ENCODE measurements at regions not wholly inside any gene's neighbourhood (a gene's known extent, or its start where the extent isn't known, plus 50 kb on each side); places are given as distances from the start of the nearest gene placed in this dataset.

GRCh38 chr4:127304356-127304755 lies 328.4 kb upstream of the INTU start:
- DNase-seq (ENCODE audit: low read depth), result peak; percentile 70
- TF ChIP-seq CTCF (conservative IDR thresholded peaks at IDR 0.05; ENCODE audit: control insufficient read depth, insufficient read depth, low read depth, low read length), result no peak
- H3K4me3 ChIP-seq (ENCODE audit: control insufficient read depth, low read depth, low read length), result no peak overlapping the region

DNA sequence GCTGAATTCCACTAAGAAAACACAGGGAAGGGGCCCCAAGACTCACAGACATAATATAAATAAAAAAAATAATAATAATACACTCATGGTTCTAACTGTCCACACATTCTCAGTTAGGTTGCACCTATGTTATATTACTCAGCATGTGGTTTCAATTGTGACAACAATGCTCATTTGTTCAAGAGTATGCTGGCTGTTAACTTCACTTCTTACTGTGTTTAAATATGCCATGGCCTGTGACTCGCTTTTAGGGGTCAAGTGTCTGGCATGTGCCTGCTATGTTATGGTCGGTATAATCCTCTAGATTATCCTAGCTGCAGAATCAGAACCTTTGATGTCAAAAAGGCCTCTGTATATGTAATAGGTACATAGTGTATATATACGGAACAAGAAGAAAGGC lies 324.8 kb upstream of the INTU start:
- no peak overlapping the region for H3K4me3 ChIP-seq (ENCODE audit: control insufficient read depth, low read depth, low read length)
- no peak for TF ChIP-seq CTCF (conservative IDR thresholded peaks at IDR 0.05; ENCODE audit: control insufficient read depth, insufficient read depth, low read depth, low read length)
- DNase-seq (ENCODE audit: low read depth), result peak; percentile 11

DNA sequence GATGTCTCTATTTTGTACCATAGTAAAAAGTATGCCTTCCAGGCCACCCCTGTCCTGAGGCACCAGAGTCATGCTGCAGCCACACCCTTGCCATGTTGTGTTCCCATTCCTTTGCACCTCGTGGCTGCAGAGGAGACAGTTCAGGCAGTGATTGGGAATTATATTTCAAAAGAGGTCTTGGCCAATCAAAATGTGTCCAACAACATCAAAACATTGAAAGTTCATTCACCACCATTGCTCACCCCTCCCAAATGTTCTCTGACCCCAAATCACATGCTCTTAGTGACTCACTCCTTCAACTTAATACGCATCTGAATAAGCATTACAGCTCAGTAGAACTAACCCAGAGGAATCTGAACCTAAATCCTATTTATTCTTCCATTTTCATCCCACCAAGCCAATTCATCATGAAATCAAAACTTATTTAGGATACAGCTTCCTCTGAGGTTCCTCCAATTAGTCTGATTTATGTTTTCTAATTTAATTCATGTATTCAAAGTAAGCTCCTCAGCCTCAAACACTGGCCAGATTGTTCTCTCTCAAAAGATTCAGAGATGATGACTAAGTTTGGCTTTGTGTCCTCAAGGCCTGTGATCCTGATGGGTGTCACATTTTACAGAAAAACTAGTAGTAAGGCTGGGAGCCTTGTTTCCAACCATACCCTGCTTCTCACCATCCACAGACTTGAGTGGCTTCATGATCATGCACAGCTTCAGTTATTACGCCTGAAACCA lies 323.2 kb upstream of the INTU start:
- peak; percentile 88 for DNase-seq (ENCODE audit: low read depth)
- no peak overlapping the region for H3K4me3 ChIP-seq (ENCODE audit: control insufficient read depth, low read depth, low read length)
- no peak for TF ChIP-seq CTCF (conservative IDR thresholded peaks at IDR 0.05; ENCODE audit: control insufficient read depth, insufficient read depth, low read depth, low read length)

GRCh38 chr4:127311371-127311770 lies 321.4 kb upstream of the INTU start:
- no peak for TF ChIP-seq CTCF (conservative IDR thresholded peaks at IDR 0.05; ENCODE audit: control insufficient read depth, insufficient read depth, low read depth, low read length)
- H3K4me3 ChIP-seq (ENCODE audit: control insufficient read depth, low read depth, low read length), result no peak overlapping the region
- DNase-seq (ENCODE audit: low read depth), result no peak

- no peak overlapping the region for H3K4me3 ChIP-seq (ENCODE audit: control insufficient read depth, low read depth, low read length)
- no peak for DNase-seq (ENCODE audit: low read depth)
- TF ChIP-seq CTCF (conservative IDR thresholded peaks at IDR 0.05; ENCODE audit: control insufficient read depth, insufficient read depth, low read depth, low read length), result no peak
Observed at GRCh38 chr4:127311924-127312323, 320.8 kb upstream of the INTU start.

DNA sequence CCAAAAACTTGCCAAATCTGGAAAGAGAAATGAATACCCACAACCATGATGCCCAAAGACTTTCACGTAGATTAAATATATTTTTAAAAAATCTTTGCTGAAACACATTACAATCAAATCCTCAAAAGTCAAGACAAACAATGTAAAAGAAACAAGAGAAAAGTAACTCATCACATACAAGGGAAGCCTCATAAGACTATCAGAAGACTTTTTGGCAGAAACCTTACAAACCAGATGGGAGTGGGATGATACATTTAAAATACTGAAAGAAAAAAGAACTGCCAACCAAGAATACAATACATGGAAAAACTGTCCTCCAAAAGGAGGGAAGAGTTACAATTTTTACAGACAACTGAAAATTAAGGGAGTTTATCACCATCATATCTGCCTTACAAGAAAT lies 319.0 kb upstream of the INTU start:
- no peak for TF ChIP-seq CTCF (conservative IDR thresholded peaks at IDR 0.05; ENCODE audit: control insufficient read depth, insufficient read depth, low read depth, low read length)
- no peak for DNase-seq (ENCODE audit: low read depth)
- H3K4me3 ChIP-seq (ENCODE audit: control insufficient read depth, low read depth, low read length), result no peak overlapping the region

GRCh38 chr4:127327491-127327890 lies 305.3 kb upstream of the INTU start:
- TF ChIP-seq CTCF (conservative IDR thresholded peaks at IDR 0.05; ENCODE audit: control insufficient read depth, insufficient read depth, low read depth, low read length), result no peak
- no peak overlapping the region for H3K4me3 ChIP-seq (ENCODE audit: control insufficient read depth, low read depth, low read length)
- no peak for DNase-seq (ENCODE audit: low read depth)
